ENCODE measurements at regions not wholly inside any gene's neighbourhood (a gene's known extent, or its start where the extent isn't known, plus 50 kb on each side); places are given as distances from the start of the nearest gene placed in this dataset.
"Not testable (repeated sequence)": the region's sequence is repeated elsewhere in the genome, so short reads cannot be mapped to it uniquely, and the experiment has no call there.

DNA sequence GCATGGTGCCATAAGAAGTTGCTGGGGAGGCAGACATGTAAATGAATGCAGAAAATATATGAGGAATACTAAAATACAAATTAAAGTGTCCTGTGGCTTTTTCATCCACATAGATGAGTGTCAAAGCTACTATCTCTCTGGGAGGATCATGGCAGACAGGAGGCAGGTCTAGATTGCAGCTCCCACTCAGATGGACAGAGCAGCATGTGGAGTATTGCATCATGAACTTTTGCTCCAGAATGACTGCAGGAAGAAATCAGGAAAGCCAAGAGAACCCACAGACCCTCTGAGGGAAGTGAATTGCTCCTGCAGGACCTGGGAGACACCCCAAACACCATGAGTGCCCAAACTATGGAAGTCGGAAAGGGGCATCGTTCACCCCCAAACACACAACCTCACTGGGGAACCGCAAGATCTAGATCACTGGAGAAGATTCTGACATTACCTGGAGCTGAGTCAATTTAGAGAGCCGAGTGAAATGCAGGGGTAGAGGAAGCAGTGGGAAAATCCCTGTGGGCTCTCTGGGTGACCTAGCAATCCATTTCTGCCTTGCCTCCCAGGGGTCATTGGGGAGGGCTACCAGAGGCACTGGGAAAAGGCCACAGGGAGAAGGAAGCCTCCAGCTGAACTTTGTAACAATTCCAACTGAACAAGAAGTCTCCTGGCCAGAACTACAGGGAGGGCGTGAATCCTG, 61.0 kb upstream of the PRSS3 start:
- H3K27ac ChIP-seq (ENCODE audit: low read depth, low read length); H3K9me3 ChIP-seq (ENCODE audit: control insufficient read depth in 1 of 2, low read length in 2 of 2); H3K4me1 ChIP-seq (ENCODE audit: control insufficient read depth in 1 of 2, insufficient read depth in 2 of 2, low read length in 2 of 2); H3K36me3 ChIP-seq (ENCODE audit: control insufficient read depth in 1 of 2, insufficient read depth in 2 of 2, low read length in 2 of 2); H3K9ac ChIP-seq (ENCODE audit: low read depth in 1 of 2, low read length in 2 of 2); H3K4me3 ChIP-seq (ENCODE audit: low read depth in 1 of 2, low read length in 2 of 2); H3K27me3 ChIP-seq (ENCODE audit: control insufficient read depth in 1 of 2, insufficient read depth in 2 of 2, low read length in 2 of 2): not testable (repeated sequence)

DNA sequence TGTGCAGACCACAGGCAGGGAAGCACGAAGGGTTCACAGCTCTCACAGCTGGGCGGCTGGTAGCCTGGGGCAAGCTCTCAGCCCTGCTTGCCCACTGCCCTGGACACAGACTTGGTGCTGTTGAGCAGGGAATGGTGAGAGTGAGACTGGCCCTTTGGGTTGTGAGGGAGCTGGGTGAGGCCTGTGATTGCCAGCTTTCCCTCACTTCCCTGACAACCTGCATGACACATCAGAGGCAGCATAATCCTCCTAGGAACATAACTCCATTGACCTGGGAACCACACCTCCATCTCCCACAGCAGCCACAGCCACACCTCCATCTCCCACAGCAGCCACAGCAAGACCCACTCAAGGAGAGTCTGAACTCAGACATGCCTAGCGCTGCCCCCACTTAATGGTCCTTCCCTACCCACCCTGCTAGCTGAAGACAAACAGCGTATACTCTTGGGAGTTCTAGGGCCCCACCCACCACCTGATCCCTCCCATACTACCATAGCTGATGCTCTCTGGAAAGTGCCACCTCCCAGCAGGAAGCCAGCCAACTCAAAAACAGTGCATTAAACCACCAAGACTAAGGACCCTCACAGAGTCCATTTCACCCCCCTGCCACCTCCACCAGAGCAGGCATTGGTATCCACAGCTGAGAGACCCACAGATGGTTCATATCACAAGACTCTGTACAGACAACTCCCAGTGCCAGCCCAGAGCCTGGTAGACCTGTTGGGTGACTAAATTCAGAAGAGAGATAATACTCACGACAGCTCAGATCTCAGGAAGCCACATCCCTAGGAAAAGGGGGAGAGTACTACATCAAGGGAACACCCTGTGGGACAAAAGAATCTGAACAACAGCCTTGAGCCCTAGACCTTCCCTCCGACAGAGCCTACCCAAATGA, 60.2 kb upstream of the PRSS3 start:
- not testable (repeated sequence) for H3K4me3 ChIP-seq (ENCODE audit: low read depth in 1 of 2, low read length in 2 of 2); H3K27ac ChIP-seq (ENCODE audit: low read depth, low read length); H3K27me3 ChIP-seq (ENCODE audit: control insufficient read depth in 1 of 2, insufficient read depth in 2 of 2, low read length in 2 of 2); H3K36me3 ChIP-seq (ENCODE audit: control insufficient read depth in 1 of 2, insufficient read depth in 2 of 2, low read length in 2 of 2); H3K4me1 ChIP-seq (ENCODE audit: control insufficient read depth in 1 of 2, insufficient read depth in 2 of 2, low read length in 2 of 2); H3K9me3 ChIP-seq (ENCODE audit: control insufficient read depth in 1 of 2, low read length in 2 of 2); H3K9ac ChIP-seq (ENCODE audit: low read depth in 1 of 2, low read length in 2 of 2)

DNA sequence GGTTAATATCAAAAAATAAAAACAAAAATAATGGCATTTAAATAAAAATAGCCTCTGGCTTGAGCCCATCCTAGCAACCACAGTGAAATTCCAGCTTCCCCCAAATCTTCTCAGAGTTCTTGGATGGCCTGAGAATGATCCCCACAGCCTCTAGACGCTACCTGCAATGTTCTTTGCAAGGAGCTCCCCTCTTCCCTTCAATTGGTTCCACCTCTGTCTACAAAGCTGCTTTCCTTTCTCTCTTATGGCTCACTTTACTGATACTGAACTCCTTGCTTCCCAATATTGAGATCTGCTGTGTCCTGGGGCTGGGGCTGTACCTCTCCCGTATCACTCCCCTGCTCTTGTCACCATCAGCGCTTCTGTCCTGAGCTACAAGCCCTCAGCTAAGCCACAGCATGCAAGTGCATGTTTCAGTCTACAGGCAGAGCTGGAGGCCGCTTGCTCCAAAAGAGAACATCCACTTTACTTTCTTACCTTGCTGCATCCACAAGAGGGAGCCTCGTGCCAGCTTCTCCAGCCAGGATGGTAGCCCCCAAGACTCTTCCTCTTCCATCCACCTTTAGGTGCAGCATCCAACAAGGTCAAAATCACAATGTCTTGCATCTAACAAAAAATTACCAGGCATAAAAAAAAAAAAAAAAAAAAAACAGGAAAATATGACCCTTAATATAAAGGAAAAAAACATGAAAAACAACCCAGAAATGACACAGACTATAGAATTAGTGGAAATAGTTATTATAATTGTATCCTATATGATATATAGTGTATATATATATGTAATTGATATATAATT, 57.4 kb upstream of the PRSS3 start:
- Histone ChIP-seq H3K4me1 (ENCODE audit: control insufficient read depth in 1 of 2, insufficient read depth in 2 of 2, low read length in 2 of 2) (no peaks in the 10 kb centered on the region), H3K27ac (ENCODE audit: low read depth, low read length) (no peak overlapping the region), H3K36me3 (ENCODE audit: control insufficient read depth in 1 of 2, insufficient read depth in 2 of 2, low read length in 2 of 2) (no peaks in the 10 kb centered on the region), H3K9ac (ENCODE audit: low read depth in 1 of 2, low read length in 2 of 2) (no peak overlapping the region), H3K9me3 (ENCODE audit: control insufficient read depth in 1 of 2, low read length in 2 of 2) (no peaks in the 10 kb centered on the region), H3K27me3 (ENCODE audit: control insufficient read depth in 1 of 2, insufficient read depth in 2 of 2, low read length in 2 of 2) (no peaks in the 10 kb centered on the region), H3K4me3 (ENCODE audit: low read depth in 1 of 2, low read length in 2 of 2) (no peak overlapping the region)

DNA sequence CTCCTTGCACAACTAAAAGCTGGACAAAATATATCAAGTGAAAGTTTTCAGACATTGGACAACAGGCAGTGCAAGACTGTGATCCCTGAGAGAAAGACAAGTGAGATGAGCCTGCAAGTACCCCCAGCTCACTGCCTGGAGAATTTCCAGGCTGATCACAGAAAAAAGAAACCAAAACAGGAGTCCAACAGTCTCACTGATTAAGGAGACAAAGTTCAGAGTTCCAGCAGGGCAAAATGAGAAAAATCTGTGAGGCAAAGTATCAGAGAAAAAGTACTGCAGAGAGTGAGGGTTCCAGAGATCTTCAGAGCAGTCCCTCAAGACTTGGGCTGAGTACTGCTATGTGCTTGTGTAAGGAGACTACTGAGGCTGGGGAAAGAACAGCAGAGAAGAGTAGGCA, 56.0 kb upstream of the PRSS3 start:
- Histone ChIP-seq H3K27me3 (ENCODE audit: control insufficient read depth in 1 of 2, insufficient read depth in 2 of 2, low read length in 2 of 2) (no peaks in the 10 kb centered on the region), H3K4me1 (ENCODE audit: control insufficient read depth in 1 of 2, insufficient read depth in 2 of 2, low read length in 2 of 2) (no peaks in the 10 kb centered on the region), H3K9ac (ENCODE audit: low read depth in 1 of 2, low read length in 2 of 2) (no peak overlapping the region), H3K9me3 (ENCODE audit: control insufficient read depth in 1 of 2, low read length in 2 of 2) (no peaks in the 10 kb centered on the region), H3K36me3 (ENCODE audit: control insufficient read depth in 1 of 2, insufficient read depth in 2 of 2, low read length in 2 of 2) (no peaks in the 10 kb centered on the region), H3K27ac (ENCODE audit: low read depth, low read length) (no peak overlapping the region), H3K4me3 (ENCODE audit: low read depth in 1 of 2, low read length in 2 of 2) (no peak overlapping the region)

DNA sequence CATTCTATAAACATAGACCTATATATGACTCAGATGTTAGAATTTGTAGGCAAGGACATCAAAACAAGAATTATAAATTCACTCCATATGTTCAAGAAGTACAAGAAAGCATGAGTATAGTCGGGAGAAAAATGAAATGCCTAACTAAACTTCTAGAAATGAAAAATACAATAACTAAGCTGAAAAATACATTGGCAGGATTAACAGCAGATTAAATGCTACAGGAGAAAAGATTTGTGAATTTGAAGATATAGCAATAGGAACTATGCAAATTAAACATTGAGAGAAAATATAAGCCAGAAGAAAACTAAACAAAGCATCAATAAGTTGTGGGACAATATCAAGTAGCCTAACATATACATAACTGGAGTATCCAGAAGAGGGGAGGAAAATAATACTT, 55.3 kb upstream of the PRSS3 start:
- no peak overlapping the region for H3K27ac ChIP-seq (ENCODE audit: low read depth, low read length)
- H3K36me3 ChIP-seq (ENCODE audit: control insufficient read depth in 1 of 2, insufficient read depth in 2 of 2, low read length in 2 of 2), result no peaks in the 10 kb centered on the region
- H3K4me3 ChIP-seq (ENCODE audit: low read depth in 1 of 2, low read length in 2 of 2), result no peak overlapping the region
- no peaks in the 10 kb centered on the region for H3K4me1 ChIP-seq (ENCODE audit: control insufficient read depth in 1 of 2, insufficient read depth in 2 of 2, low read length in 2 of 2)
- H3K9me3 ChIP-seq (ENCODE audit: control insufficient read depth in 1 of 2, low read length in 2 of 2), result no peaks in the 10 kb centered on the region
- H3K27me3 ChIP-seq (ENCODE audit: control insufficient read depth in 1 of 2, insufficient read depth in 2 of 2, low read length in 2 of 2), result no peaks in the 10 kb centered on the region
- H3K9ac ChIP-seq (ENCODE audit: low read depth in 1 of 2, low read length in 2 of 2), result no peak overlapping the region

DNA sequence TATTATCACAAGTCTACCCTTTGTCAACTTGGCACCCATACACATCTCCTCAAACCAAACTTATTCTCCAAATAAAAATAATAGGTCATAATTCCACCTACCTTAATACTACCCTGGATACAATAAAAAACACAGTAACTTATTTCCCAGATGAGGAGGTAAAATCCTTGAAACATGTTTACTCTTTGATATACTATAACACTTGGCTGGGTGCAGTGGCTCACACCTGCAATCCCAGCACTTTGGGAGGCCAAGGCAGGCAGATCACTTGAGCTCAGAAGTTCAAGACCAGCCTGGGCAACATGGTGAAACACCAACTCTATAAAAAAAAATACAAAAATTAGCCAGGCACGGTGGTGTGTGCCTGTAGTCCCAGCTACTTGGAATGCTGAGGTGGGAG, 54.4 kb upstream of the PRSS3 start:
- not testable (repeated sequence) for H3K27ac ChIP-seq (ENCODE audit: low read depth, low read length); H3K36me3 ChIP-seq (ENCODE audit: control insufficient read depth in 1 of 2, insufficient read depth in 2 of 2, low read length in 2 of 2); H3K9ac ChIP-seq (ENCODE audit: low read depth in 1 of 2, low read length in 2 of 2); H3K27me3 ChIP-seq (ENCODE audit: control insufficient read depth in 1 of 2, insufficient read depth in 2 of 2, low read length in 2 of 2); H3K4me3 ChIP-seq (ENCODE audit: low read depth in 1 of 2, low read length in 2 of 2); H3K9me3 ChIP-seq (ENCODE audit: control insufficient read depth in 1 of 2, low read length in 2 of 2); H3K4me1 ChIP-seq (ENCODE audit: control insufficient read depth in 1 of 2, insufficient read depth in 2 of 2, low read length in 2 of 2)

DNA sequence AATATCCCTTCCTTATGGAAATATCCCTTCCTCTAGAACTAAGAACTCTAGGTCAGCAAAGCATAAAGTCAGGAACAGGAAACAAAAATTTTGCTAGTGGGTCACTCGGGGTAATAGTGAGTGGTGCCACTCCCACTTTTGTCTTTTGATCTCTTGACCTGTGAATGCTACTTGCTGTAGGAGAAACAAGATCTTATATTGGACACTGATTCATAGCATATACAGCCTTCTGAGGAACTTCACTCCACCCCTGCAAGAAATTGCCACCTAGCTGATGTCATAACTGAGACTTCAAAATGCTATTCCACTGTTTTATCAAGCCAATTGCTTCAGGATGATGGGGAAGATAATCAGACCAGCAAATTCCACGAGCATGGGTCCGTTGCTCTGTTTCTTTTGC, 53.3 kb upstream of the PRSS3 start:
- Histone ChIP-seq H3K36me3 (ENCODE audit: control insufficient read depth in 1 of 2, insufficient read depth in 2 of 2, low read length in 2 of 2) (no peaks in the 10 kb centered on the region), H3K4me1 (ENCODE audit: control insufficient read depth in 1 of 2, insufficient read depth in 2 of 2, low read length in 2 of 2) (no peaks in the 10 kb centered on the region), H3K4me3 (ENCODE audit: low read depth in 1 of 2, low read length in 2 of 2) (no peak overlapping the region), H3K9me3 (ENCODE audit: control insufficient read depth in 1 of 2, low read length in 2 of 2) (no peaks in the 10 kb centered on the region), H3K9ac (ENCODE audit: low read depth in 1 of 2, low read length in 2 of 2) (no peak overlapping the region), H3K27ac (ENCODE audit: low read depth, low read length) (no peak overlapping the region), H3K27me3 (ENCODE audit: control insufficient read depth in 1 of 2, insufficient read depth in 2 of 2, low read length in 2 of 2) (no peaks in the 10 kb centered on the region)

DNA sequence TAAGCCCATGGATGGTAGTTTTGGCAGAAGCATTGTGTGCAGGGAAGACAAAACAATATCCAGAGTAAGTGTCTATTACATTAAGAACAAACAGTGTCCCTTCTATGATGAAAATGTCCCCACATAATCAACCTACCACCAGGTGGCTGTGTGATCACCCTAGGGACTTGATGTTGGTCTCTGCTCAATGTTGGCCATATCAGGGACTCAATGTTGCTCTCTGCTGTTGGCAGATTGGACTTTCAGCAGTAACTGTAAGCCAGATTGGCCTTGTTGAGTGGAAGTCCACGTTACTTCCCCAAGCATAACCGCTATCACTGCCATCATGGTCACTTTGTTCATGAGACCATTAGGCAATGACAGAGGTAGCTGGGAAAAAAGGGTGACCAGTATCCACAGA, 52.8 kb upstream of the PRSS3 start:
- Histone ChIP-seq H3K27ac (ENCODE audit: low read depth, low read length) (no peak overlapping the region), H3K9me3 (ENCODE audit: control insufficient read depth in 1 of 2, low read length in 2 of 2) (no peaks in the 10 kb centered on the region), H3K36me3 (ENCODE audit: control insufficient read depth in 1 of 2, insufficient read depth in 2 of 2, low read length in 2 of 2) (no peaks in the 10 kb centered on the region), H3K4me3 (ENCODE audit: low read depth in 1 of 2, low read length in 2 of 2) (no peak overlapping the region), H3K9ac (ENCODE audit: low read depth in 1 of 2, low read length in 2 of 2) (no peak overlapping the region), H3K27me3 (ENCODE audit: control insufficient read depth in 1 of 2, insufficient read depth in 2 of 2, low read length in 2 of 2) (no peaks in the 10 kb centered on the region), H3K4me1 (ENCODE audit: control insufficient read depth in 1 of 2, insufficient read depth in 2 of 2, low read length in 2 of 2) (no peaks in the 10 kb centered on the region)

Measured in duodenal mucosa (tissue), 2 donors.